Fibroblast of gingiva (primary cell): ENCODE measurements at regions not wholly inside any gene's neighbourhood (a gene's known extent, or its start where the extent isn't known, plus 50 kb on each side); places are given as distances from the start of the nearest gene placed in this dataset.
A peak's percentile ranks its signal among the peaks of the same experiment; 100 is the strongest.

Source experiments
- DNase-seq: peaks from one replicate; pipeline ENCODE4 v3.0.0-alpha.2; 2011; ENCODE audit warnings: low read depth

- no peak for DNase-seq
These were observed 95.9 kb upstream of the STX18 start for GRCh38 chr4:4637710-4638109.

- DNase-seq = peak; percentile 43
These were observed 91.6 kb upstream of the STX18 start for GRCh38 chr4:4633431-4633830.

GRCh38 chr4:4631150-4631549, 89.3 kb upstream of the STX18 start:
- no peak for DNase-seq

DNA sequence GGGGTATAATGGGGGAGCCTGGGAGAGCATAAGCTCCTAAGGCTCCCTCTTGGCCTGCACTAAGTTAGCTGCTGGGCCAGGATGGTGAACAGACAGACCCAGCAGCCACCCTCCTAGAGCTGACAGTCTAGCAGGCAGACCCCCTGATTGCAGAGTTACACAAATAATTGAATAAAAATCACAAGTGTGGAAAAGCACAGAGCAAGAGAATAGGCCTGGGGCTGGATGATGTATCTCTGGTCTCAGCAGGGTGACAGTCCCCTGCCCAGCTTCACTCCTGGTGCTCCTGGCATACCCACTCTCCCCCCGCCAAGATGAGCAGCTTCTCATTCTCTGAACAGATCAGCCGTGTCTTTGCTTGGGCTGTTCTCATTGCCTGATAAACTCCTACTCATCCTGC, 86.1 kb upstream of the STX18 start:
- no peak for DNase-seq

DNA sequence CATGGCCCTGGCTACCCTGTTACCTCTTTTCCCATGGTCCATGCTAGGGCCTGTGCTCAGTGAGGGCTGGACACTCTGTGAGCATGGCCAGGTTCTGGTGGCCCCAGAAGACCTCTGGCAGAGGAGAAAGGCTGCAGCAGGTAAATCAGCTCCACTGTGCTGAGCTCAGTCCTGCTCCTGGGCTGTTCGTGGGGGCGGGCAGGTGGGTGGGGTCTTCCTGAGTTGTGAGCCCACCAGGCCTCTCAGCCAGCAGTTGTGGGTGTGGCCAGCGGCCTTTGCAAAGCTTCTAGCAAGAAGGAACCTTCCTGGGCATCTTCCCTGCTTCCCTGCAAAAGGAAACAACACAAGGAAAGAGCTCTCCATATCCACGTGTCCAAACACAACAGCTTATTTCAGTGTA, 85.3 kb upstream of the STX18 start:
- DNase-seq = no peak

DNA sequence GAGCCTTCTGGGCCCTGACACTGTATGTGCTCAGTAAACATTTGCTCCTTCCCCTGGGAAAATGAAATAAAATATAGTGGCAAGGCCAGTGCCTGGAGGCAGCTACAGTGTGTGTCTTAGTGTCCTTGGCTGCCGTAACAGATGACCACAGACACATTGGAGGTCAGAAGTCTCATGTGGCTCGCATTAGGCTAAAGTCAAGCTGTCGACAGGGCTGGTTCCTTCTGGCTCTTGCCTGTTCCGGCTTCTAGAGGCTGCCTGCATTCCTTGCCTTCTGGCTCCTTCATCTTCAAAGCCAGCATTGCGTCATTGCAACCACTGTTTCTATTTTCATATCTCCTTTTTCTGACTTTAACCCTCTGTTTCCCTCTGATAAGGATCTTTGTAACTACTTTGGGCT, 83.6 kb upstream of the STX18 start:
- peak; percentile 97 for DNase-seq

DNA sequence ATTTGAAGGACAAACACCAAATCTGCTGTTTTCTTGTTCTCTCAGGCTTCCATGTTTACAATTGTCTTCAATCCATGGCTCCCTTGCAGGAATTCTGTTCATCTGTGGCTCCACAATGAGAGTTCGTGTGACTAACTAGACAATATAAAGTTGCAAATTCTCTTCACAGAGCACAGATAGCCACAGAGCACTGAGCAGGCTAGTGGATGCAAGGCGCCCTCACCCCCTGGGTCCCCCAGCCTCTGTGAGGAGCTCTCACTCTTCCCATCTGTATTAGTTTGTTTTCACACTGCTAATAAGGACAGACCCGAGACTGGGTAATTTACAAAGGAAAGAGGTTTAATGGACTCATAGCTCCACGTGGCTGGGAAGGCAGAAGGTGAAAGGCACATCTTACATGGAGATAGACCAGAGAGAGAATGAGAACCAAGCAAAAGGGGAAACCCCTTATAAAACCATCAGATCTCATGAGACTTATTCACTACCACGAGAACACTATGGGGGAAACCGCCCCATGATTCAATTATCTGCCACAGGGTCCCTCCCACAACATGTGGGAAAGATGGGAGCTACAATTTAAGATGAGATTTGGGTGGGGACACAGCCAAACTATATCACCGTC, 82.5 kb upstream of the STX18 start:
- DNase-seq = no peak

GRCh38 chr4:4619821-4620220, 78.0 kb upstream of the STX18 start:
- no peak for DNase-seq

GRCh38 chr4:4618847-4619246, 77.0 kb upstream of the STX18 start:
- peak; percentile 31 for DNase-seq

GRCh38 chr4:4614925-4615678, 73.3 kb upstream of the STX18 start:
- DNase-seq = peak; percentile 93

DNA sequence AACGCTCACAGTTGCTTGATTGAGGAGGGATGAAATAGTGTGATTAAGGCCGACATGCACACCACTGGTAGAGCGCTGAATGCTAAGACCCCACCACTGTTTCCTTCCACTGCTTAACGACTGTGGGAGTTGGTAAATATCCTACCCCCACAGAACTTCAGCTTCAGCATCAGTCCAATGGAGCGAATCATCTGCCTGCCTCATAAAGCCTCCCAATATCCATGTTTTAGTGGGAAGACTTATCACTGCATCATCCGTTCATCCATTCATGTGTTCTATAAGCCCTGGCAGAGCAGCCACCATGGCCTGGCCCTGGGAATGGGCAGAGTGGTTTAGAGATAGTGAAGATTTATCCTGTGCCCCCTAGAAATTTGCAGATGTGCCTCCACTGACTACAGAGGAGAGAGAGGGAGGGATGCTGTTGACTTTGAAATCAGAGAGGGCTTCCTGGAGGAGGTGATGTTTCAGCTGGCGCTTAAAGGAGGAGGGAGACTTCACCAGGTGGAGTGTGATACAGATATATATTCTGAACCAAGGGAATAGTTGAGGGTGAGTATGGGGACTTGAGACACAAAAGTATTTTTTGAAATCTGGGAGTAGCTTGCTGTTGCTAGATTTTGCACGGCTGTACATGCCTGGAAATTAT, 71.9 kb upstream of the STX18 start:
- peak; percentile 42 for DNase-seq

GRCh38 chr4:4613126-4613465, 71.2 kb upstream of the STX18 start:
- DNase-seq = peak; percentile 91

DNA sequence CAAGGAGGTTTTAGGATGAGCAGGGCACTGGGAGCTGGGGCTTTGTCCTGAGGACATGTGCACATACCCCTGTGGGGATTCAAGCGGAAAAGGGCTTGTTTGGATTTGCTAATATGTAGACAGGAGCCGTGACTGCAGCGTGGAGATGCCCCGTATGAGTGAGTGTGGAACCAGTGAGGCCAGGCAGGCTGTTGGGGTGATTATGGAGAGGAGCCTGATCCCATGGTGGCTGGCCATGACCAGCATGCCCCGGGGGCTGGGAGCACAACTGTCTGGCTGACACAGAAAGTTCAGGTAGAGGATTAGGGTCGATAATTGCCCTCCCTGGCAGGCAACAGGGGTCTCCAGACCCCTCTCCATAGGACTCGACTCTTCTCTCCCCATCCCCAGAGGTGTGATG, 68.8 kb upstream of the STX18 start:
- no peak for DNase-seq

GRCh38 chr4:4609622-4610334, 67.9 kb upstream of the STX18 start:
- no peak for DNase-seq

GRCh38 chr4:4608214-4608537, 66.3 kb upstream of the STX18 start:
- DNase-seq = no peak

DNA sequence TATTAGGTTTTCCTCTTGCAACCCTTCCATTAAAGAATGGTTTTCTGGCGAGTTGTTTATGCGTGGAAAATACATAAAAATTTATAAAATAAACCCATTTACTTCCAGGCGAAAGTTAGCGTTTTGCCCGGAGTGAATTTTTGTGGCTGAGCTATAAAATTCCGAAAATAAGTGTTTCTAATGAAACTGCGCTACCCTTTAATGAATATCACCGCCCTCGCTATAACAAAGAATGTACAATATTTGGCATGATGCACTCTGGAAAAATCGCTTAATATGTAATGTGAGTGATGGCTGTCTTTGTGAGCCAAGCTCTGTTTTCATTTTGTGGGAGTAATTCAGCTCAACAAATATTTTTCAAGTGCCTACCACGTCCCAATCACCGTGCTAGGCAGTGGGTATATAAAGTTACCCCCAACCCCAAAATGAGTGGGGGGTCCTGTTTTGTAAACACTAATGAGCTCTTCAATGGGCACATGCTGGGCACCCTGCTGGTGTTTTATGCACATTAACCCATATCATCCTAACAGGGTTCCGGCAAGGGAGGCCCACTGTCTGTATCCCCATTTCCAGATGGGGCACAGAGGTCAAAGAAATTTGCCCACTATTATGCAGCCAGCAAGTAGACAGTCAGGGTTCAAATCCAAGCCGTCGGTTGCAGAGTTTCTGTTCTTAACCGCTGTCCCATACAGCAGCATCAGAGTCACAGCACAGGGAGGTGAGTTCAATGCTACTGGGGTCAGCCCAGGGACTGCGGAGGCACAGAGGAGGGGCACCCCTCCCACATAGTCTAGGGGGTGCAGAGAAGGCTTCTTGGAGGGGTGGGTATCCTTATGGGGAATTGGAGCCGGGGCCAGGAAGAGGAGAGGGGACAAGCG, 65.7 kb upstream of the STX18 start:
- DNase-seq = peak; percentile 31

GRCh38 chr4:4606321-4606720, 64.5 kb upstream of the STX18 start:
- DNase-seq = peak; percentile 88

DNA sequence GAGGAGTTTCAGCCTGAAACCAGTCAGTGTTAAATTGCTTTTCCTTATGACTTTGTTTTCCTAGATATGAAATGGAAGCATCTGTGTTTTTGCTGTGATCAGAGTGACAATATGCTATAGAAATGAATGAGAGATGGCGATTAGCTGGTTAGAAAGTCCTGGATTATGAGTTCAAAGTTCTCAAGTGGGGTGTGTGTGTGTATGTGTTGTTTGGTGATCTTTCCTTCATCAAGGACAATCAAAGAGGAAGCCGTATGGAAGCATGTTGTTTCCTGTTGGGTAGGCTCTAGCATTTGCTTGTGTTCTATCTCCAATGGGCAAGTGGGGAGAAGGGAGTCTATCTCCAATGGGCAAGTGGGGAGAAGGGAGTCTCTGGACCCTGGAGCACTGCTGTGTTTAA, 64.0 kb upstream of the STX18 start:
- DNase-seq = no peak

DNA sequence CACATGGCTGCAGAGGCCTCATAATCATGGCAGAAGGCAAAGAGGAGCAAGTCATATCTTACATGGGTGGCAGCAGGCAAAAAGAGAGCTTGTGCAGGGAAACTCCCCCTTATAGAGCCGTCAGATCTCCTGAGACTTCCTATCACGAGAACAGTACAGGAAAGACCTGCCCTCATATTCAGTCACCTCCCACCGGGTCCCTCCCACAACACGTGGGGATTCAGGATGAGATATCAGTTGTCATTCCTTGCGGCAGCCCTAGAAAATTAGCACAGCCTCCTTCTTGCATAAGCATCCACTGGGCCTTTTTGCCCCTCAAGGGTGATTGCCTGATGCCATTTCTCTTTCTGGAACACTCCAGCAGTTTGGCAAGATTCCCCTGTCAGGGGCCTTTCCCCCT, 61.7 kb upstream of the STX18 start:
- no peak for DNase-seq

DNA sequence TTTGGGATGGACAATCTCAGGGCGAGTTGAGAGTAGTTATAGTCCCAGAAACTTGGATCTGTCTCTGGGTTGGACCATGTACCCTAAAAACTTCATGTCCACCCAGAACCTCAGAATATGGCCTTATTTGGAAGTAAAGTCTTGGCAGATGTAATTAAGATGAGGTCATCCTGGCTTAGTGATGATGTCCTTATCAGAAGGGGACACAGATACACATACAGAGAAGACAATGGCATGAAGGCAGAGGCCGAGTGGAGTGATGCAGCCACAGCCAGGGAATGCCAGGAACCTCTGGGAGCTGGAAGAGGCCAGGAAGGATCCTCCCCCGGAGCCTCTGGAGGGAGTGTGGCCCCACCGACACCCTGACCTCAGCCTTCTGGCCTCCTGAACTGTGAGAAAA, 61.2 kb upstream of the STX18 start:
- no peak for DNase-seq

- DNase-seq = no peak
These were observed 60.6 kb upstream of the STX18 start for GRCh38 chr4:4602468-4602867.

GRCh38 chr4:4601803-4602369, 60.0 kb upstream of the STX18 start:
- no peak for DNase-seq
